GM23338 (cell line): ENCODE measurements at regions not wholly inside any gene's neighbourhood (a gene's known extent, or its start where the extent isn't known, plus 50 kb on each side); places are given as distances from the start of the nearest gene placed in this dataset.

Experiments
- ATAC-seq: fragments of 200-7000 bp; cut with Tn5 transposase; 3 replicates; pipeline ENCODE4 v1.9.1; 2020
- DNase-seq: peaks from one replicate; pipeline ENCODE4 v3.0.0-alpha.2; 2015; ENCODE audit warnings: low spot score
- H2AFZ ChIP-seq: fragments of 200-600 bp; sonication (generic); 2 replicates; pipeline ENCODE4 v1.8.0; 2016; ENCODE audit warnings: antibody characterized with exemption, mild to moderate bottlenecking, moderate library complexity
- H3F3A ChIP-seq: fragments of 200-600 bp; sonication (generic); replicated peaks from 2 replicates; pipeline ENCODE4 v1.8.0; 2017; ENCODE audit warnings: antibody characterized with exemption, mixed run types, low read depth
- H3K27ac ChIP-seq: fragments of 200-600 bp; sonication (generic); 2 replicates; pipeline ENCODE4 v1.6.1; 2016; ENCODE audit warnings: low read depth
- H3K27me3 ChIP-seq: fragments of 200-600 bp; sonication (generic); 2 replicates; pipeline ENCODE4 v1.8.0; 2016; ENCODE audit warnings: mild to moderate bottlenecking, mixed run types, moderate library complexity; ENCODE audit not compliant: insufficient read depth
- H3K36me3 ChIP-seq: fragments of 200-600 bp; sonication (generic); 2 replicates; pipeline ENCODE4 v1.8.0; 2016; ENCODE audit warnings: mild to moderate bottlenecking; ENCODE audit not compliant: insufficient read depth
- H3K4me1 ChIP-seq: fragments of 200-600 bp; sonication (generic); 2 replicates; pipeline ENCODE4 v1.8.0; 2016; ENCODE audit warnings: mild to moderate bottlenecking, moderate library complexity; ENCODE audit not compliant: insufficient read depth
- H3K4me2 ChIP-seq: fragments of 200-600 bp; sonication (generic); 2 replicates; pipeline ENCODE4 v1.7.1; 2017; ENCODE audit warnings: mixed run types
- H3K4me3 ChIP-seq: fragments of 200-600 bp; sonication (generic); 2 replicates; pipeline ENCODE4 v1.6.1; 2016; ENCODE audit warnings: mixed run types
- H3K79me2 ChIP-seq: fragments of 200-600 bp; sonication (generic); replicated peaks from 2 replicates; pipeline ENCODE4 v1.8.0; 2017; ENCODE audit warnings: mild to moderate bottlenecking; ENCODE audit not compliant: insufficient read depth
- H3K9me2 ChIP-seq: fragments of 200-600 bp; sonication (generic); 2 replicates; pipeline ENCODE4 v1.8.0; 2017; ENCODE audit not compliant: insufficient read depth
- H4K20me1 ChIP-seq: fragments of 200-600 bp; sonication (generic); replicated peaks from 2 replicates; pipeline ENCODE4 v1.8.0; 2017; ENCODE audit warnings: mild to moderate bottlenecking; ENCODE audit not compliant: insufficient read depth
- H3K27ac Mint-ChIP-seq: 2 replicates; pipeline ENCODE4 v1.8.0; 2020; ENCODE audit warnings: inconsistent platforms, mild to moderate bottlenecking, moderate library complexity, mixed read lengths
- H3K27me3 Mint-ChIP-seq: 3 replicates; pipeline ENCODE4 v1.8.0; 2022; ENCODE audit warnings: low read depth, mild to moderate bottlenecking, moderate library complexity, mixed read lengths, inconsistent platforms; ENCODE audit not compliant: insufficient read depth, poor library complexity
- H3K36me3 Mint-ChIP-seq: 3 replicates; pipeline ENCODE4 v1.8.0; 2021; ENCODE audit warnings: low read depth, mild to moderate bottlenecking, inconsistent platforms, moderate library complexity, mixed read lengths
- H3K4me1 Mint-ChIP-seq: 3 replicates; pipeline ENCODE4 v1.8.0; 2020; ENCODE audit warnings: mild to moderate bottlenecking, inconsistent platforms, mixed read lengths
- H3K4me3 Mint-ChIP-seq: 3 replicates; pipeline ENCODE4 v1.8.0; 2021; ENCODE audit warnings: moderate library complexity, mild to moderate bottlenecking, inconsistent platforms, mixed read lengths
- H3K9me3 Mint-ChIP-seq: 3 replicates; pipeline ENCODE4 v1.8.0; 2020; ENCODE audit warnings: moderate library complexity, mild to moderate bottlenecking, inconsistent platforms, mixed read lengths
- CREB1 ChIP-seq: fragments of 250-450 bp; sonication (Bioruptor Pico); IDR thresholded peaks from 2 replicates; pipeline ENCODE4 v1.5.0; 2020; ENCODE audit warnings: low read depth, mild to moderate bottlenecking, moderate library complexity
- CTCF ChIP-seq, 2 experiments: fragments of 200-600 bp in 1 of 2; sonication (generic) in 1 of 2; conservative IDR thresholded peaks; 2 replicates each; pipeline versions ENCODE4 v1.5.1 to v1.6.1; 2016 to 2017; ENCODE audit warnings: antibody characterized with exemption in 2 of 2, low read depth in 2 of 2, mild to moderate bottlenecking in 2 of 2, moderate library complexity in 1 of 2
- ETS1 ChIP-seq: IDR thresholded peaks from 2 replicates; pipeline ENCODE4 v1.6.1; 2016; ENCODE audit warnings: antibody characterized with exemption
- EZH2 ChIP-seq: fragments of 200-600 bp; sonication (generic); IDR thresholded peaks from one replicate; pipeline ENCODE4 v1.8.0; 2017; ENCODE audit warnings: antibody characterized with exemption, mild to moderate bottlenecking, low read depth; ENCODE audit not compliant: unreplicated experiment
- EZH2phosphoT487 ChIP-seq: fragments of 200-600 bp; sonication (generic); IDR thresholded peaks from one replicate; pipeline ENCODE4 v1.8.1; 2018; ENCODE audit warnings: antibody characterized with exemption; ENCODE audit not compliant: unreplicated experiment
- JUNB ChIP-seq: IDR thresholded peaks from one replicate; pipeline ENCODE4 v1.6.1; 2016; ENCODE audit warnings: antibody characterized with exemption; ENCODE audit not compliant: unreplicated experiment
- NANOG ChIP-seq: IDR thresholded peaks from 2 replicates; pipeline ENCODE4 v1.6.1; 2016; ENCODE audit warnings: antibody characterized with exemption, borderline replicate concordance
- POLR2AphosphoS5 ChIP-seq: IDR thresholded peaks from 2 replicates; pipeline ENCODE4 v1.6.1; 2016; ENCODE audit warnings: antibody characterized with exemption, low read depth
- REST ChIP-seq: IDR thresholded peaks from one replicate; pipeline ENCODE4 v1.6.1; 2018; ENCODE audit warnings: antibody characterized with exemption; ENCODE audit not compliant: unreplicated experiment
- STAT1 ChIP-seq: IDR thresholded peaks from one replicate; pipeline ENCODE4 v1.6.1; 2016; ENCODE audit warnings: antibody characterized with exemption; ENCODE audit not compliant: unreplicated experiment
- ZNF114 ChIP-seq: fragments of 250-450 bp; sonication (Bioruptor Pico); IDR thresholded peaks from 2 replicates; pipeline ENCODE4 v1.5.0; 2020; ENCODE audit warnings: mild to moderate bottlenecking, moderate library complexity
- ZNF331 ChIP-seq: fragments of 250-450 bp; sonication (Bioruptor Pico); IDR thresholded peaks from 2 replicates; pipeline ENCODE4 v1.5.0; 2020; ENCODE audit warnings: low read depth, mild to moderate bottlenecking, moderate library complexity
- ZNF462 ChIP-seq: fragments of 250-450 bp; sonication (Bioruptor Pico); IDR thresholded peaks from 2 replicates; pipeline ENCODE4 v1.5.0; 2020; ENCODE audit warnings: mild to moderate bottlenecking, moderate library complexity

GRCh38 chr21:41653243-41653953, 113.5 kb downstream of the RIPK4 start:
- no peaks in the 10 kb centered on the region for H3K79me2 ChIP-seq
- H3K27ac ChIP-seq = no peak overlapping the region
- no peak for ATAC-seq
- no peaks in the 10 kb centered on the region for H3K36me3 ChIP-seq
- H3K4me3 Mint-ChIP-seq = no peak overlapping the region
- peaks cover 6% of the 10 kb centered on the region; the same call in 2 of the 3 replicates for H3K9me3 Mint-ChIP-seq
- H3K27me3 ChIP-seq = no peaks in the 10 kb centered on the region
- H4K20me1 ChIP-seq = no peaks in the 10 kb centered on the region
- DNase-seq = no peak
- 0 out of 2 replicates have a peak, but pooled peaks cover 2% of the 10 kb centered on the region for H3F3A ChIP-seq
- no peak overlapping the region for H3K27ac Mint-ChIP-seq
- no peak overlapping the region for H3K4me2 ChIP-seq
- H2AFZ ChIP-seq = no peak overlapping the region
- peaks cover 18% of the 10 kb centered on the region for H3K4me1 Mint-ChIP-seq
- H3K4me1 ChIP-seq = peaks cover 13% of the 10 kb centered on the region
- H3K4me3 ChIP-seq = no peak overlapping the region
- no peak for TF ChIP-seq EZH2phosphoT487
- TF ChIP-seq ZNF462 (CRISPR knock-in tag) = no peak
- no peak for TF ChIP-seq REST
- no peak for TF ChIP-seq ZNF331 (CRISPR knock-in tag)
- TF ChIP-seq ZNF114 (CRISPR knock-in tag) = no peak
- no peak for TF ChIP-seq NANOG
- TF ChIP-seq EZH2 = no peak
- no peak for TF ChIP-seq CTCF (conservative IDR thresholded peaks at IDR 0.05; ENCODE audit: low read depth in 2 of 2)
- TF ChIP-seq JUNB = no peak
- TF ChIP-seq STAT1 = no peak
- no peak for TF ChIP-seq ETS1
- TF ChIP-seq CREB1 (CRISPR knock-in tag) = no peak
- TF ChIP-seq POLR2AphosphoS5 = no peak
- H3K9me2 ChIP-seq = no peaks in the 10 kb centered on the region; the same call in 1 of the 2 replicates
- no peaks in the 10 kb centered on the region for H3K36me3 Mint-ChIP-seq
- H3K27me3 Mint-ChIP-seq = peaks cover 4% of the 10 kb centered on the region
